ENCODE measurements at regions not wholly inside any gene's neighbourhood (a gene's known extent, or its start where the extent isn't known, plus 50 kb on each side); places are given as distances from the start of the nearest gene placed in this dataset.
"Not testable (repeated sequence)": the region's sequence is repeated elsewhere in the genome, so short reads cannot be mapped to it uniquely, and the experiment has no call there.

DNA sequence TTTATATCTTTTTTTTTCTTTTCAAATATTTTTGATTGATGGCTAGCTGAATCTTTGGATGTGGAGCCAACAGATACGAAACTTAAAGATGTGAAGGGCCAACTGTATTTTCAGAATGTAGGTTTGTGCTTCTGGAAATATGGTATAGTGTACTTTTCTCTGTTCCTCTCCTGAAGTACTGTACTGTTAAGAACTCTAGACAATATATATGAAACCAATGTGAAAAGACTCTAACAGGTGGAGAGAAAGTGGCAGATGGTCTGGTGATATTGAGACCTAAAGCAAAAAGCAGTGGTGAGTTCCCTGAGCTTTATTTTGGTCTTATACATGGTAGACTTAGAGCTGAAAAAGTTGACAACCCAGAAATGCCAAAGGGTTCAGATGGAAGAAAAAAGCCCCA lies 185.0 kb upstream of the GRIN3A start:
- Histone ChIP-seq H3K18ac (ENCODE audit: low read depth in 1 of 2, low read length in 2 of 2) (no peak overlapping the region), H3K27ac (ENCODE audit: low read length, poor library complexity, severe bottlenecking) (no peak overlapping the region), H3K9me3 (ENCODE audit: control insufficient read depth, low read length) (no peaks in the 10 kb centered on the region), H2AK5ac (ENCODE audit: low read length, severe bottlenecking) (no peak overlapping the region), H4K91ac (ENCODE audit: low read length) (no peak overlapping the region), H3K27me3 (ENCODE audit: control insufficient read depth in 1 of 2, insufficient read depth in 1 of 2, low read length in 2 of 2) (no peaks in the 10 kb centered on the region), H2BK15ac (ENCODE audit: low read depth, poor library complexity, severe bottlenecking) (no peak overlapping the region), H2BK5ac (ENCODE audit: low read depth, low read length, poor library complexity, severe bottlenecking) (no peak overlapping the region), H3K14ac (ENCODE audit: low read length in 2 of 2) (no peak overlapping the region), H3K4me3 (ENCODE audit: insufficient read depth in 1 of 2, low read depth in 1 of 2, low read length in 2 of 2) (no peak overlapping the region), H2AFZ (ENCODE audit: low read depth, low read length) (no peak overlapping the region), H4K8ac (ENCODE audit: low read length) (no peak overlapping the region), H3K23ac (ENCODE audit: low read length in 2 of 2) (no peak overlapping the region), H3K9ac (ENCODE audit: low read length) (no peak overlapping the region), H3K36me3 (ENCODE audit: control insufficient read depth in 1 of 2, insufficient read depth in 2 of 2, low read depth in 1 of 2, low read length in 2 of 2) (no peaks in the 10 kb centered on the region), H2BK12ac (ENCODE audit: low read length in 2 of 2) (no peak overlapping the region), H3K4me1 (ENCODE audit: control insufficient read depth, insufficient read depth, low read depth, low read length) (no peaks in the 10 kb centered on the region), H3K4ac (ENCODE audit: low read depth in 1 of 2, low read length in 2 of 2) (no peak overlapping the region), H3K79me1 (replicated peaks; ENCODE audit: low read length, poor library complexity, severe bottlenecking) (no peaks in the 10 kb centered on the region), H2BK120ac (ENCODE audit: low read depth, low read length) (no peak overlapping the region), H3K4me2 (ENCODE audit: low read length, poor library complexity, severe bottlenecking) (no peak overlapping the region)
- WGBS, result 42% methylated on average over 1 of the region's 1 CpG
- no peak for DNase-seq

DNA sequence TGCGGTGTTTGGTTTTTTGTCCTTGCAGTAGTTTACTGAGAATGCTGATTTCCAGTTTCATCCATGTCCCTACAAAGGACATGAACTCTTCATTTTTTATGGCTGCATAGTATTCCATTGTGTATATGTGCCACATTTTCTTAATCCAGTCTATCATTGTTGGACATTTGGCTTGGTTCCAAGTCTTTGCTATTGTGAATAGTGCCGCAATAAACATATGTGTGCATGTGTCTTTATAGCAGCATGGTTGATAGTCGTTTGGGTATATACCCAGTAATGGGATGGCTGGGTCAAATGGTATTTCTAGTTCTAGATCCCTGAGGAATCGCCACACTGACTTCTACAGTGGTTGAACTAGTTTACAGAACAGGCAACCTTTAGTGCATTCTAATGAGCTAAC lies 178.5 kb upstream of the GRIN3A start:
- H2BK15ac ChIP-seq (ENCODE audit: low read depth, poor library complexity, severe bottlenecking); H3K23ac ChIP-seq (ENCODE audit: low read length in 2 of 2); H3K4me3 ChIP-seq (ENCODE audit: insufficient read depth in 1 of 2, low read depth in 1 of 2, low read length in 2 of 2); H4K8ac ChIP-seq (ENCODE audit: low read length); H4K91ac ChIP-seq (ENCODE audit: low read length); H3K4ac ChIP-seq (ENCODE audit: low read depth in 1 of 2, low read length in 2 of 2); H2BK120ac ChIP-seq (ENCODE audit: low read depth, low read length); H2BK5ac ChIP-seq (ENCODE audit: low read depth, low read length, poor library complexity, severe bottlenecking); H3K36me3 ChIP-seq (ENCODE audit: control insufficient read depth in 1 of 2, insufficient read depth in 2 of 2, low read depth in 1 of 2, low read length in 2 of 2); H2BK12ac ChIP-seq (ENCODE audit: low read length in 2 of 2); H3K14ac ChIP-seq (ENCODE audit: low read length in 2 of 2); H3K27me3 ChIP-seq (ENCODE audit: control insufficient read depth in 1 of 2, insufficient read depth in 1 of 2, low read length in 2 of 2); H2AFZ ChIP-seq (ENCODE audit: low read depth, low read length); DNase-seq; H3K18ac ChIP-seq (ENCODE audit: low read depth in 1 of 2, low read length in 2 of 2); H3K4me1 ChIP-seq (ENCODE audit: control insufficient read depth, insufficient read depth, low read depth, low read length); H3K9me3 ChIP-seq (ENCODE audit: control insufficient read depth, low read length); H3K27ac ChIP-seq (ENCODE audit: low read length, poor library complexity, severe bottlenecking); H3K9ac ChIP-seq (ENCODE audit: low read length); H2AK5ac ChIP-seq (ENCODE audit: low read length, severe bottlenecking); H3K79me1 ChIP-seq (replicated peaks; ENCODE audit: low read length, poor library complexity, severe bottlenecking); H3K4me2 ChIP-seq (ENCODE audit: low read length, poor library complexity, severe bottlenecking): not testable (repeated sequence)
- 49% methylated on average over 2 of the region's 4 CpGs for WGBS

GRCh38 chr9:101915482-101915881 lies 177.0 kb upstream of the GRIN3A start:
- no peak overlapping the region for H2AFZ ChIP-seq (ENCODE audit: low read depth, low read length)
- H2BK5ac ChIP-seq (ENCODE audit: low read depth, low read length, poor library complexity, severe bottlenecking), result no peak overlapping the region
- H3K4me2 ChIP-seq (ENCODE audit: low read length, poor library complexity, severe bottlenecking), result no peak overlapping the region
- no peak overlapping the region for H3K18ac ChIP-seq (ENCODE audit: low read depth in 1 of 2, low read length in 2 of 2)
- H3K79me1 ChIP-seq (replicated peaks; ENCODE audit: low read length, poor library complexity, severe bottlenecking), result no peaks in the 10 kb centered on the region
- H3K4me3 ChIP-seq (ENCODE audit: insufficient read depth in 1 of 2, low read depth in 1 of 2, low read length in 2 of 2), result no peak overlapping the region
- no peak overlapping the region for H2AK5ac ChIP-seq (ENCODE audit: low read length, severe bottlenecking)
- H4K8ac ChIP-seq (ENCODE audit: low read length), result no peak overlapping the region
- no peaks in the 10 kb centered on the region for H3K27me3 ChIP-seq (ENCODE audit: control insufficient read depth in 1 of 2, insufficient read depth in 1 of 2, low read length in 2 of 2)
- no peak overlapping the region for H2BK120ac ChIP-seq (ENCODE audit: low read depth, low read length)
- no peak for DNase-seq
- no peak overlapping the region for H4K91ac ChIP-seq (ENCODE audit: low read length)
- H2BK15ac ChIP-seq (ENCODE audit: low read depth, poor library complexity, severe bottlenecking), result no peak overlapping the region
- no peaks in the 10 kb centered on the region for H3K4me1 ChIP-seq (ENCODE audit: control insufficient read depth, insufficient read depth, low read depth, low read length)
- H3K9ac ChIP-seq (ENCODE audit: low read length), result no peak overlapping the region
- H3K4ac ChIP-seq (ENCODE audit: low read depth in 1 of 2, low read length in 2 of 2), result no peak overlapping the region
- no peak overlapping the region for H3K23ac ChIP-seq (ENCODE audit: low read length in 2 of 2)
- H3K14ac ChIP-seq (ENCODE audit: low read length in 2 of 2), result no peak overlapping the region
- no peaks in the 10 kb centered on the region for H3K9me3 ChIP-seq (ENCODE audit: control insufficient read depth, low read length)
- no peaks in the 10 kb centered on the region for H3K36me3 ChIP-seq (ENCODE audit: control insufficient read depth in 1 of 2, insufficient read depth in 2 of 2, low read depth in 1 of 2, low read length in 2 of 2)
- no CpG with 5 or more reads among the region's 1 CpG for WGBS
- no peak overlapping the region for H3K27ac ChIP-seq (ENCODE audit: low read length, poor library complexity, severe bottlenecking)
- no peak overlapping the region for H2BK12ac ChIP-seq (ENCODE audit: low read length in 2 of 2)

GRCh38 chr9:101912698-101913097 lies 174.3 kb upstream of the GRIN3A start:
- Histone ChIP-seq H3K4me1 (ENCODE audit: control insufficient read depth, insufficient read depth, low read depth, low read length) (no peaks in the 10 kb centered on the region), H3K4me2 (ENCODE audit: low read length, poor library complexity, severe bottlenecking) (no peak overlapping the region), H3K4ac (ENCODE audit: low read depth in 1 of 2, low read length in 2 of 2) (no peak overlapping the region), H3K79me1 (replicated peaks; ENCODE audit: low read length, poor library complexity, severe bottlenecking) (no peaks in the 10 kb centered on the region), H3K27me3 (ENCODE audit: control insufficient read depth in 1 of 2, insufficient read depth in 1 of 2, low read length in 2 of 2) (no peaks in the 10 kb centered on the region), H4K8ac (ENCODE audit: low read length) (no peak overlapping the region), H3K4me3 (ENCODE audit: insufficient read depth in 1 of 2, low read depth in 1 of 2, low read length in 2 of 2) (no peak overlapping the region), H3K9me3 (ENCODE audit: control insufficient read depth, low read length) (peaks cover 4% of the 10 kb centered on the region), H2BK15ac (ENCODE audit: low read depth, poor library complexity, severe bottlenecking) (no peak overlapping the region), H3K14ac (ENCODE audit: low read length in 2 of 2) (no peak overlapping the region), H2BK5ac (ENCODE audit: low read depth, low read length, poor library complexity, severe bottlenecking) (no peak overlapping the region), H4K91ac (ENCODE audit: low read length) (no peak overlapping the region), H3K27ac (ENCODE audit: low read length, poor library complexity, severe bottlenecking) (no peak overlapping the region), H3K36me3 (ENCODE audit: control insufficient read depth in 1 of 2, insufficient read depth in 2 of 2, low read depth in 1 of 2, low read length in 2 of 2) (no peaks in the 10 kb centered on the region), H2BK12ac (ENCODE audit: low read length in 2 of 2) (no peak overlapping the region), H3K23ac (ENCODE audit: low read length in 2 of 2) (no peak overlapping the region), H2AFZ (ENCODE audit: low read depth, low read length) (no peak overlapping the region), H3K9ac (ENCODE audit: low read length) (no peak overlapping the region), H3K18ac (ENCODE audit: low read depth in 1 of 2, low read length in 2 of 2) (no peak overlapping the region), H2BK120ac (ENCODE audit: low read depth, low read length) (no peak overlapping the region), H2AK5ac (ENCODE audit: low read length, severe bottlenecking) (no peak overlapping the region)
- DNase-seq, result no peak
- WGBS, result no CpG with 5 or more reads among the region's 1 CpG
